OCI-LY7 (cell line): ENCODE measurements at regions not wholly inside any gene's neighbourhood (a gene's known extent, or its start where the extent isn't known, plus 50 kb on each side); places are given as distances from the start of the nearest gene placed in this dataset.

Experiments
- EZH2phosphoT487 ChIP-seq: fragments of 200-600 bp; sonication (generic); IDR thresholded peaks from 2 replicates; pipeline ENCODE4 v1.6.1; 2018; ENCODE audit warnings: low read depth, borderline replicate concordance, mild to moderate bottlenecking, mixed run types, antibody characterized with exemption, low read length, moderate library complexity, mixed read lengths
- TF ChIP-seq, protein P1 (sequence below): fragments of 200-600 bp; sonication (generic); conservative IDR thresholded peaks from 2 replicates; pipeline ENCODE4 v1.5.1; 2014; ENCODE audit warnings: mild to moderate bottlenecking, antibody characterized with exemption, low read length, moderate library complexity, mixed read lengths

DNA sequence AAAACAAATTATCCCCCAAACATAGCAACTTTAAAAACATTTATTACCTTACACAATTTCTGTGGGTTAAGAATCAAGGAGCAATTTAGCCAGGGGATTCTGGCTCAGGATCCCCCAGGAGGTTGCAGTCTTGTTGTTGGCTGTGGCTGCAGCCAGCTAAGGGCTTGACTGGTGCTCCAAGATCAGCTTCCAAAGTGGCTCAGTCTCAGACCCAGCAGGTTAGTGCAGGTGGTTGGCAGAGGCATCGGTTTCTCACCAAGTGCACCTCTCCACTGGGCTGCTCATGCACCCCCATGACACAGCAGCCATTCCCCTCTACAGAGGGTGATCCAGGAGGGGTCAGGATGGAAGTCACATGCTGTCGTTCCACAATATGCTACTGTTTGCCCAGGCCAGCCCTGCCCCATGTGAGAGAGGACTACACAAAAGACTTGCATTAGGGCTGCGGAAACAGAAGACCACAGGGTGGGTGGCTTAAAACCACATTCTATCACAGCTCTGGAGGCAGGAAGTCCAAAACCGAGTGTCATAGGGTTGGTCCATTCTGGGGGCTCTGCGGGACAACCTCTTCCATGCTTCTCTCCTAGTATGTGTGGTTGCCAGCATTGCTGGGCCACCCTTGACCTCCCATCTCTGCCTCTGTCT is 125.8 kb downstream of the C6orf118 start:
- TF ChIP-seq, protein P1, sequence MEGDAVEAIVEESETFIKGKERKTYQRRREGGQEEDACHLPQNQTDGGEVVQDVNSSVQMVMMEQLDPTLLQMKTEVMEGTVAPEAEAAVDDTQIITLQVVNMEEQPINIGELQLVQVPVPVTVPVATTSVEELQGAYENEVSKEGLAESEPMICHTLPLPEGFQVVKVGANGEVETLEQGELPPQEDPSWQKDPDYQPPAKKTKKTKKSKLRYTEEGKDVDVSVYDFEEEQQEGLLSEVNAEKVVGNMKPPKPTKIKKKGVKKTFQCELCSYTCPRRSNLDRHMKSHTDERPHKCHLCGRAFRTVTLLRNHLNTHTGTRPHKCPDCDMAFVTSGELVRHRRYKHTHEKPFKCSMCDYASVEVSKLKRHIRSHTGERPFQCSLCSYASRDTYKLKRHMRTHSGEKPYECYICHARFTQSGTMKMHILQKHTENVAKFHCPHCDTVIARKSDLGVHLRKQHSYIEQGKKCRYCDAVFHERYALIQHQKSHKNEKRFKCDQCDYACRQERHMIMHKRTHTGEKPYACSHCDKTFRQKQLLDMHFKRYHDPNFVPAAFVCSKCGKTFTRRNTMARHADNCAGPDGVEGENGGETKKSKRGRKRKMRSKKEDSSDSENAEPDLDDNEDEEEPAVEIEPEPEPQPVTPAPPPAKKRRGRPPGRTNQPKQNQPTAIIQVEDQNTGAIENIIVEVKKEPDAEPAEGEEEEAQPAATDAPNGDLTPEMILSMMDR, result no peak
- no peak for TF ChIP-seq EZH2phosphoT487
